GM18511 (cell line): ENCODE measurements at regions not wholly inside any gene's neighbourhood (a gene's known extent, or its start where the extent isn't known, plus 50 kb on each side); places are given as distances from the start of the nearest gene placed in this dataset.

Source experiments
- ATAC-seq: cut with Tn5 transposase; IDR thresholded peaks from one replicate; pipeline ENCODE4 v1.9.1; 2021; ENCODE audit warnings: mild to moderate bottlenecking, moderate library complexity; ENCODE audit not compliant: unreplicated experiment

DNA sequence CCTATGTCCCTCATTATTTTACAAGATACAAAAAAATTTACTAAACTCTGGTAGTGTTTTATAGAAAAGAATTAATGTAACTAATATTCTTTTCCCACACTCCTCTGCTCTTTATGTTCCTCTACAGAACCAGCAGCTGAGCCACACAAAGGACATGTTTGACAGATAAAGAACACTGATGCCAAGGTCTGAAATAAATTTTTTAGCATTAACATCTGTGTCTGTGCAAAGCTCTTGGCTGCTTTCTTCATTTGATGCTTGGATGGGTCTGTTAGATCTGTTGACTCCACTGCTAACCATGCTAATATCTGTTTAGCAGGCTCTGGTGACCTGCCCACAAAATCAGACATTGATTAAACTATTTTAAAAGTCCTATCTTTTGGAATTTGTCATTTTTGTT is 2363.8 kb downstream of the PCDH9 start:
- ATAC-seq: no peak

DNA sequence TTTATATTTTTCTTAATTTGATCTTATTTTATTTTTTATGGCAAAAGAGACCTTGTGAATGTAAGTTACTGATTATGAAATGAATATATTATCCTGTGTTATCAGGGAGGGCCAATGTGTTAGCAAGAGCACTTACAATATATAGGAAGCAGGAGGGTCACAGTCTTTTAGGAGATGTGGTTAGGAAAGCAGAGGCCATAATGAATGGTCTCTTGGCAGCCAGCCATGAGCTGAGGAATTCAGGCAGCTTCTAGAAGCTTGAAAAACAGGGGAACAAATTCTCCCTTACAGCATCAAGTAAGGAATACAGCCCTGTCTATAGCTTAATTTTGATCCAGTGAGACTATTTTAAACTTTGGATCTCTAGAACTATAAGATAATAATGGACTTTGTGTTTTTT is 2374.6 kb downstream of the PCDH9 start:
- no peak for ATAC-seq

DNA sequence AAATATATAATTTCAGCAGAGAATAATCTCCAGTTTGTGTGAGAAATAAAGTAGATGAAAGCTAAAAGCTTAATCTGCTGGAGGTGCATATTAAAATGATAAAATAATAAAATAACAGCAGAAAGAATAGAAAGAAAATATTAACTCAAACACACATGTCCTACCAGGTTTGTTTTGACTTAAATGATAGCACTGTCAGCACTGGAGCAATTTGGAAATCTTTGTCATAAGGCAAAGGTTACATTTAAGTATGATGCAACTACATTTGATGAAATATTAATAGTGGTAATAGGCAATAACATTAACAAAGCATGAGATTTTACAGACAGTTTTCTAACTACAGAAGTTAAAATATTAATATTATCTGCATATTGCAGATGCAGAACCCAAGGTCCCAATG is 2380.1 kb downstream of the PCDH9 start:
- ATAC-seq: no peak

DNA sequence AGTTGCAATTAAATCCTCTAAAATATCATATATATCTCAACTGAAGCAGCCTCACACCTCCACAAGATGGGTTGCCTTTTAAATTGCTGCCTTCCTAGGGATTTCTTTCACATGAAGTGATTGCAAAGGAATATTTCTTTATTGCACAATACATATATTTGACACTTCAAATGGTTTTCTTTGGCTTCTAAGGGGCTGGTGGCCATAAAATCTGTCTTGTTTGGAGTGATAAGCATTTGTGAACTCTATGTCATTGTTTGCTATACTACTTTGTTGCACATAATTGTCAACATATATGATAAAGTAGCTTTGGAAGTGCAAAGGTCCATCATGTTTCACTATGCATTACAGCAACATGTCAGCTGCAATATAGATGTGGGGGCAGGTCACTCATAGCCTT is 2380.9 kb downstream of the PCDH9 start:
- no peak for ATAC-seq

DNA sequence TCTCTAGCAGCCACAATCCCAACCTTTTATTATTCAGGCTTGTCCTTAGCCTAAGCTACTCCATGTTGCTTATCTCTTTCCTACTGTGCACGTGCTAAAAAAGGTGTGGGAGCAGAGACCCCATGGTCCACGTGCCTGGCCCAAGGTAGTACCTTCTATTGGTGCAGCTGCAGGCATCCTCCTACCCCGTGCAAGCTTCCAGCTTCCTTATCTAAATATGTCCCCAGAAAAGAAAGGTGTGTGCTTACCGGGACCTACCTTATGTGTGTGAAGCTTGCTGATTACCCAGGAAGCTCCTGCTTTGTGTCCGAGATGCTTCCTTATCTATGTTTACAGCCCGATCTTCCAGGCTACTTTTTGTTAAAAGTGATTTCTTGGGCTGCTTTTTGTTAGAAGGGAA is 2382.4 kb downstream of the PCDH9 start:
- no peak for ATAC-seq

DNA sequence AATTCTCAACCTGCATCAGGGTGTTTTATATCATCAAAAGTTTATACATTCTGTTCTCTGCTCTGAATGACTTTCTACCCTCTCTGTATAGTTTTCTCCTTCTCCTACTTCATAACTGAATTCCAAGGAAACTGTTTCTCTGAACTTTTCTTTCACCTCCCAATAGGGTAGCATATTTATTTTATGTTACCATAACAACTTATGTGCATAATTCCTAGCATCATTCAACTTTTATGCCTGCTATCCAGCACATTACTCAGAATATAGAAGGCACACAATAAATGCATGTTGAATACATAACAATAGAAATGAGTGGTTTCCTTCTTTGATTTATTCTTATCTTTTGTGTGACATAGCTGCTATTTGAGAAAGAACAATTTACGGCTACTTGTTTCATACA is 2385.0 kb downstream of the PCDH9 start:
- no peak for ATAC-seq

DNA sequence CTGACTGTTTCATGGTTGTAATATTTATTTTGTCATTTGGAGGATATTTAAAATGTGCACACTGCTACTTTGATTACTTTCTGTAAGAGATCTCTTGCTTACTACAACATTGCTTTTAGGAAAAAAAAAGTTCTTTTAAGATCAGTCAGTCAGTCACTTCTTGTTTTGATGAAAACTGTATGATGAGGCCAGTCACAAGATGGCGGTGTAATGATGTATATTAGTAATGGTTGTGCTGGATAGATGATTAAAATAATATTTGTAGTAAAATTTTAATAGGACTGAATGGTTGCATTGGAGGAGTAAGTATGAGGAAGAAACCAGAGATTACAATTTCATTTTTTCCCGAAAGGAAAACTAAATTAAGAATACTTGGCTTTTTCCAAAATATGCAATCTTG is 2411.1 kb downstream of the PCDH9 start:
- ATAC-seq: no peak

DNA sequence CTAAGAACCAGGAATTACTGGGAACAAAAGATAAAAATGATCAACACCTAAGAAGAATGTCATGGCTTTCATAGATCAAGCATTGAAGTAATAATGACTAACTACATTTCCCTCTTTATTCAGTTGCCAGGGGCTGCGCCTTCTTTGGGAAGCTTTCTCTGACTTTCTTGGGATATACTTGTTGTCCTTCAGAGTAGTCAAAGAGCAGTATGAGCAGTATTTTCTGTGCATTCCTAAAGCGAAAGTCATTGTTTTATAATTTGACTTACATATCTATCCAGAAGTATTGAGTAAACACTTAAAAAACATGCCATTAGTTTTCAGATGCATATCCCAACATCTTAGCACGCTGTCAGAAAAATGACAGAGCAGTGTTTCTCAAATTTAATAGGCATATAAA is 2412.4 kb downstream of the PCDH9 start:
- ATAC-seq: no peak

DNA sequence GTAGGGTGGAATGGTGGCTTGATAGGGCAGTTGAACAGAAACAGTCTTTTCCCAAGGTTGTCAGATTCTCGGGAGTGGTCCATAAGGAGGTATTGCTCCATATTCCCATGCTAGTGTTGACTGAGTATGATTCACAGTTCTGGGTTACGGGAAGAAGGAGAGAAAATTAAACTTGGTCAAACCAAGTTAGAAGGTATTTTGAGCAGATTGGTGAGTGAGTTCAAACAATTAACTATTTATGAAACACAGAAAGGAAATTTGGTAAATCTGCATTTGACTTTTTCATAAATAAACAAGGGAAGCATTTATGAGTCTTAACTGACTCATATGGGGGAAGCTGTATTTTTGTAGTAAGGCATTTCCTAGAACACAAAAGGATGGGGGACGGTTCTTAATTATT is 2419.4 kb downstream of the PCDH9 start:
- no peak for ATAC-seq

DNA sequence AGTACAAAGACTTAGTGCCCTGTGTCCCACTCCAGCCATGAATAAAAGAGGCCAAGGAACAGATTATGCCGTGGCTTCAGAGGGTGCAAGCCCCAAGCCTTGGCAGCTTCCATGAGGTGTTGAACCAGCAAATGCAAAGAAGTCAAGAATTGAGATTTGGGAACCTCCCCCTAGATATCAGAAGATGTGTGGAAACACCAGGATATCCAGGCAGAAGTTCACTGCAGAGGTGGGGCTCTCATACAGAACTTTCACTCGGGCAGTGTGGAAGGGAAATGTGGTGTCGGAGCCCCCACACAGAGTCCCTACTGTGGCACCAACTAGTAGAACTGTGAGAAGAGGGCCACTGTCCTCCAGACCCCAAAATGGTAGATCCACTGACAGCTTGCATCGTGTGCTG is 2421.4 kb downstream of the PCDH9 start:
- no peak for ATAC-seq

DNA sequence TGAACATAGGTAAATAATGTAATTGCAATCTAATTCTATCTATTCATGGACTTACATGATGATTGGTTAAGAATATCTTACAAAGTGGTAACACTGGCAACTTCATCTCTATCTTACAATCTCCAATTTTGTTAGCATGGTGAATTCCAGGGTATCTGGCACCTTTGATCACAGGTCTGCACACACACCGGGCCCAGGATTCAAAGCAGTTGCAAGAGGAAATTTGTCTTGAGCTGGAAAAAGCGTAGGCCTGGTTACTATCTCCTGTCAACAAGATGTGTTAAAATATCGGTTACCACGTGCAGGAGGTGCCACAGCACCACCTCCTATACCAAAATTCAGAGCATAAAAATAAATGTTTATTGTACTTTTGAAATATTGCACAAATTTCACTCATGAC is 2428.4 kb downstream of the PCDH9 start:
- ATAC-seq: no peak

DNA sequence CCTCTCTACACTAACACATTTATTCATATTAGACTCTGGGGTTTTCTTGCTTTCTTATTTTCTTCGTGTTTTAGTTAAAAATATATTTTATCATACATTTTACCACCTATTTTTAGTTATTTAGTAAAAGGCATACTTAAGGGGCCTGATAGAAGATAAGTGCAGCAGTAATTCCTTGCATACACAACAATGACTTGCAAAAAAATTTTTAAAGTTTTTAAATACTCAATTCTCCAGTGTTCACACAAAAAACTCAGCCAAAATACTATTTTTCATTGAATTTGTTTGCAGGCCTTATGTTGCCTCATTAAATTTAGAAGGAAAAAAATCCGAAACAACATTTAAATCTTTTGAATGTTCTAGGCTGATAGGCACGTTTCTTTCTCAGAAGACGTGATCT is 2431.7 kb downstream of the PCDH9 start:
- ATAC-seq: no peak

DNA sequence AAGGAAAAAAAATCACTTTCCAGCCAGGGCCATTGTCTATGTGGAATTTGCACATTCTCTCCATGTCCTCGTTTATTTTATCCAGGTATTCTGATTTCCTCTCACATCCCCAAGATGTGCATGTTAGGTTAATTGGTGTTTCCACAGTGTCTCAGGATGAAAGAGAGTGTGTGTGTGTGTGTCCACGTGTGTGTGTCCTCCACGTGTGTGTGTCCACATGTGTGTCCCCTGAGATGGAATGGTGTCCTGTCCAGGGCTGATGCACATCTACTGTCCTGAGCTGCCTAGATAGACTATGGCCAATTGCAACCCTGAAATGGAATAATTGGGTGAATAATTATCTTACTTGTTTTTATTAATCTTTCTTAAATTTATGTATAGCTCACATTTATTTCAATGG is 2436.5 kb downstream of the PCDH9 start:
- ATAC-seq: no peak

DNA sequence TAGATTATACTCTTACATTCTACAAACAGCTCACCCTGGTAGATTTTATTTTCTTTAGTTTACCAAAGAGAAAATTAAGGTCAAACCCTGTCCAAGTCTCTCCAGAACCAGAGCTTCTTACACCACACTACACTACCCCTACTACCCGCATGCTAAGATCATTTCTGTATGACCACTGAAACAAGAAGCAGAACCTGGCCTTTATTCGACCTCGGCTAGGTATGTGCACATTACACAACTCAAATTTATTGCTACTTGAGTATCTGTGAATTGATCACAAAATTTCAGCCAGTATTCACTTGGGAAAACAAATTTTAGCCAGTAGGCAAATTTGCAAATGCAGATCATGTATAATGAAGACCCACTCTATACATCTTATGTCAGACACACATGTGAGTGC is 2437.0 kb downstream of the PCDH9 start:
- ATAC-seq: no peak

DNA sequence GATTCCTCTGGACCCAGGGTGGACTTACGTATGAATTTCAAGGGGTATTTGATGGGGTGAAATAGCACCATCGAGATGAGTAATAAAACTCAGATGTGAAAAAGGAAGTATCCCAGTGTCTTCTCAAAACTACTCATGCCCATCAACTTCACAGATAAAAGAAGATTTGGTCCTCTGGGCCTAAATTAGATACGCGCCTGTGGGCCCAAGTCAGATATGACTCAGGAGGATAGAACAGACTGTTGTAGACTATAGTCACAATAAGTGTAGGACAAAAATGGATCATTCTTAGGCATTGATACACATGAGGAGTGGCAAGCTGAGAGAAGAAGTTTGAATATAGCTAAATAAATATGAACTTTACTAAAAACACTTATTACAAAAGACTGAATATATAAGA is 2438.8 kb downstream of the PCDH9 start:
- no peak for ATAC-seq

DNA sequence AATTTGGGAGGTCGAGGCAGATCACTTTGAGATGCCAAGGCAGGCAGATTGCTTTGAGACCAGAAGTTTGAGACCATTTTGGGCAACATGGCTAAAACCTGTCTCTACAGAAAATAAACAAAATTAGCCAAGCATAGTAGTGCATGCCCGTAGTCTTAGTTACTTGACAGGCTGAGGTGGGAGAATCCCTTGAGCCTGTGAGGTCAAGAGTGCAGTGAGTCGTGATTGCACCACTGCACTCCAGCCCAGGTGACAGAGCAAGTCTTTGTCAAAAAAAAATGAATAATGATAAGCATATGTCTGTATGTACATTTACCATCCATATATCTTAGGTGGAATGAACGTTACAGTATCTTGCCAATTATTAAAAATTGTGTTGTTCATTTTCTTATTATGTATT is 2447.7 kb downstream of the PCDH9 start:
- no peak for ATAC-seq

DNA sequence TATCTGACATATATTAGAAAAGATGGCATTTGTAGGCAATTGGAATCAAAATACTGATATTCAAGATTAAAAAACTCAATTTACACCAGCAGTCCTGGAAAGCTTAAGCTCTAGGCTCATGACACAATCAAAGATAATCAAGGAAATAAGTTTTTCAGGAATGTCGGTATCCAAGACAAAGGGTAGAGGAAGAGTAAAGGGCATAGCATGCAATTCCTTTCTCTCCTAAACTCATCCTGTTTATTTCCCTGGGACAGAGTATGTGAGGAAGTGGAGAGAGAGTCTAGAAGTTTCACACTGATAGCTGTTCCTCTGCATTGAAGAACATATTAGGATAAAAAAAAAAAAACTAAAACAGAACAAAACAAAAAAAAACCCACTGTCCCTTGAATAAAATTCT is 2452.1 kb downstream of the PCDH9 start:
- ATAC-seq: no peak

DNA sequence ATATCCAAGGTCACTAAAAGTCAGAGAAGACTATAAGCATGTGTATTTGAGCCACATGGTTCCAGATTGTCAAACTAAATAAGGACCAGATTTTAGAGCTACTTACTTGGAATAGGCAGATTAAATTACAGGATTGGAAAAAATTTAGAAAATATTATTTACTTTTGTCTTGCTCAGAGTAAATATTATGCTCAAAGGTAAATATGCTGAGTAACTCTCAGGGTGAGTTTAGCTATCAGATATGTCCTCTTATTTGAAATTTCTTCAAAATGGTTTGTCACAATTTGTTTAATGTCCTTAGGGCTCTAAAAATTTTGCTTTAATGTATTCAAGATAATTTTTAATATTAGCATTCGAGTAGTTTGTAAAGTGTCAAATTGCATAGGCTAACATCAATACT is 2455.2 kb downstream of the PCDH9 start:
- no peak for ATAC-seq

DNA sequence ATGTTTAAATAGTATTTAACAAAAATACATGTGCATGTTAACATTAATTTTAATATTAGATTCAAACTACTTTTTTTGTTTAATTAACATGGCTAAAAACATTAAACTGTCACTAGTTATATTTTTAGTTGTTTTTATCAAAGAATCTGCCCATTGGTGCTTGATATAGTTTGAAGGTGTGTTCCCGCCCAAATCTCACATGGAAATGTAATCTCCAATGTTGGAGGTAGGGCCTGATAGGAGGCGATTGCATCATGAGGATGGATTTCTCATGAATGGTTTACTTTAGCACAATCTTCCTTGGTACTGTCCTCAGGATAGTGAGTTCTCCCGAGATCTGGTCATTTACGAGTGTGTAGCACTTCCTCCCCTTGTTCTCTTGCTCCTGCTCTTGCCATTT is 2459.4 kb downstream of the PCDH9 start:
- no peak for ATAC-seq

DNA sequence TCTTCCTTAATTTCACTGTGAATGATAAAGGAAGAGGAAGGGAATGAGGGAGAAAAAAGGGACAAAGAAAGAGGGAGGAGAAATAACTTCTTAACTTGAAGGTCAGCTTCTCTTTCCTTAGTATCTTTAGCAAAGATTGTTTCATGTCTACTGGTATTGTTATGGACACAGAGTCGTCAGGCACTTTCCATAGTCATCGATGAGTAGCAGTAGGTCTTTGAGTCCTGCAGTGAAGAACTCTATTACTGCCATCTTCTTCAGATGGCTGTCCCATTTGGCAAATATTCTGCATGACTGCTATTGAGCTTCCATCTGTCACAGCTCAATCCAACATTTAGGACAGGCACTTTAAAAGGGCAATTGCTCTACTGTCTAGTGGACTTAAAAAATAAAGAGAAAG is 2463.1 kb downstream of the PCDH9 start:
- ATAC-seq: no peak

DNA sequence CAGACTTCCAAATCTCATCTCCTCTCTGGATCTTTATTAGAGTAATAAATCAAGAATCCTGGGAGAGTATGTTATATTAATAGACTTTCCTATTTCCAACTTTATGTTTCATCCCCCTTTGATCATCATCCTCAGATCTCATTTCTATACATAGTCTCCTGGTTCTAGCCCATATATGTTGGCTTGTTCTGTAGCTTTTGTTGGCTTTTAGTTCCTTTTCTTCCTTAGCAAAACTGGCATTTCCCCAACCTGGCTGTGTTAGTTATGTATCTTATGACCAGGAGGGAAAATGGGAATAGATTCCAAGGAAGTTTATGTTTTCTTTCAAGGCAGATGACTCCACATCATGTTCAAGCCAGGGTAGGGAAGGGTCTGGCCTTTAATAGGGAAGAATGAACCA is 2464.5 kb downstream of the PCDH9 start:
- no peak for ATAC-seq

DNA sequence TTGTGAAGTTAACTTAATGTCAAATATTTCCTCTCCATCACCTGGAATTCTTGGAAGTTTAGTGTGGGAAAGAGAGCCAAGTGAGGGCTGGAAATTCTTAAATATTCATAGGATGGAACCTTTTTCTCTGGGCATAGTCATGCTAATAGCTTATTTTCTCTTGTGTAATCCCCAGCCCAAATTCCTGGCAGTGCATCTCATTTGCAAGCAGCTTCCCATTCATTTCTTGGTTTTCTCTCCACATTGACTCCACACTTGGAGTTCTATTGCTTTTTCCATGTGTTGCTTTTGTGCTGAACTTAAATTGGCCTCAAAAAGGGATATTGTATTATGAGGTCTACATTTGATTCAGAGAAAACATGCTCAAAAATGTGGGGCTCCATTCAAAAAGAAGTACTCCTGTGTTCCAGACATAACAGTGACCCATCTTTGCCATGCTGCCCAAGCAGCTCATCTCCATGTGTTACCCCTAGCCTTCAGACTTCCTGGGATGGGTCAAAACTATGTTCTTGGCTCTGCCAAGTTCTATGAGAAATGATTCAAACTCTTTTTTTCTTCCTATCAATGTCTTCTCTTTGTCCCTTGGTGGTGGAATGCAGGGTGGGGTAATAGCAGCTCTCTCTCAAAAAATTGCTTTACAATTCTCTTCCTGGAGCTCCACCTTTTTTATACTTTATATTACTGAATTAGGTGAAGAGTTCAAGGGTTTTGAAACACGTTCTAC is 2471.5 kb downstream of the PCDH9 start:
- no peak for ATAC-seq

DNA sequence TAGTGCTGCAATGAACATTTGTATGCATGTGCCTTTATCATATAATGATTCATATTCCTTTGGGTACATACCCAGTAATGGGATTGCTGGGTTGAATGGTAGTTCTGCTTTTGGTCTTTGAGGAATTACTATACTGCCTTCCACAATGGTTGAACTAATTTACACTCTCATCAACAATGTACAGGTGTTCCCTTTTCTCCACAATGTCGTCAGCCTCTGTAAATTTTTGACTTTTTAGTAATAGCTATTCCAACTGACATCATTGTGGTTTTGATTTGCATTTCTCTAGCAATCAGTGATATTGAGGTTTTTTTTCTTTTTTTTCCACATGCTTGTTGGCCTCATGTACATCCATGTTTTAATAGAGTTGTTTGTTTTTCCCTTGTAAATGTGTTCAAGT is 2473.5 kb downstream of the PCDH9 start:
- no peak for ATAC-seq

DNA sequence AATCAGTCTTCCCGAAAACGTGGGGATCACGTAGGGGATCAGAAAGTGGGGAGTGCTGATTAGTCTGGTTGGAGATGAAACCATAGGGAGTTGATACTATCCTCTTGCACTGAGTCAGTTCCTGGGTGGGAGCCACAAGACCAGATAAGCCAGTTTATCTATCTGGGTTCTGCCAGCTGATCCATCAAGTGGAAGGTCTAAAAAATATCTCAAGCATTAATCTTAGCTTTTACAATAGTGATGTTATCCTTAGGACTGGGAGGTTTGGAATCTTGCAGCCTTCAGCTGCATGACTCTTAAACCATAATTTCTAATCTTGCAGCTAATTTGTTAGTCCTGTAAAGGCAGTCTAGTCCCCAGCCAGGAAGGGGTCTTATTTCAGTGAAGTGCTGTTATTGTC is 2474.2 kb downstream of the PCDH9 start:
- no peak for ATAC-seq
